ENCODE measurements at regions not wholly inside any gene's neighbourhood (a gene's known extent, or its start where the extent isn't known, plus 50 kb on each side); places are given as distances from the start of the nearest gene placed in this dataset.

DNA sequence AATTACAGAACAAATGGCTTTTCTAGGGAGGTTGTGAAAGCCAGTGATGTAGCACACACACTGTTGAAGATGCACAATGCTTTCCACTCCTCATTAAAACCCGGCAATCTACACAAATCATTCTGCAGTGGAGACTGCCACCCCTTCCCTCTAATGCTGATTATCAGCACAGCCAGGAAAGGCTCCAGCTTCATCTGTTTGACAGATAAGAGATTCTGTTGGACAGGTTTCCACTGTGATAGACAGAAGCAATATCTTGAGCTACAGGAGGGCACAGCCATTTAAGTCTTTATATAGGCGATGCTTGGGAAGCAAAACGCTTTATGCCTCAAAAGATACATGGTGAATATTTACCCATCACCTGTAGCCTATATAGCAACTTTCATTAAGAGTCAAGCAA lies 555.6 kb downstream of the GLRX3 start (continued):
- no peak for TF ChIP-seq EZH2phosphoT487 (IDR thresholded peaks at IDR 0.05; ENCODE audit: unreplicated experiment)
- no peak for TF ChIP-seq ZNF114 (CRISPR knock-in tag; IDR thresholded peaks at IDR 0.05)
- TF ChIP-seq, protein P1, sequence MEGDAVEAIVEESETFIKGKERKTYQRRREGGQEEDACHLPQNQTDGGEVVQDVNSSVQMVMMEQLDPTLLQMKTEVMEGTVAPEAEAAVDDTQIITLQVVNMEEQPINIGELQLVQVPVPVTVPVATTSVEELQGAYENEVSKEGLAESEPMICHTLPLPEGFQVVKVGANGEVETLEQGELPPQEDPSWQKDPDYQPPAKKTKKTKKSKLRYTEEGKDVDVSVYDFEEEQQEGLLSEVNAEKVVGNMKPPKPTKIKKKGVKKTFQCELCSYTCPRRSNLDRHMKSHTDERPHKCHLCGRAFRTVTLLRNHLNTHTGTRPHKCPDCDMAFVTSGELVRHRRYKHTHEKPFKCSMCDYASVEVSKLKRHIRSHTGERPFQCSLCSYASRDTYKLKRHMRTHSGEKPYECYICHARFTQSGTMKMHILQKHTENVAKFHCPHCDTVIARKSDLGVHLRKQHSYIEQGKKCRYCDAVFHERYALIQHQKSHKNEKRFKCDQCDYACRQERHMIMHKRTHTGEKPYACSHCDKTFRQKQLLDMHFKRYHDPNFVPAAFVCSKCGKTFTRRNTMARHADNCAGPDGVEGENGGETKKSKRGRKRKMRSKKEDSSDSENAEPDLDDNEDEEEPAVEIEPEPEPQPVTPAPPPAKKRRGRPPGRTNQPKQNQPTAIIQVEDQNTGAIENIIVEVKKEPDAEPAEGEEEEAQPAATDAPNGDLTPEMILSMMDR (conservative IDR thresholded peaks at IDR 0.05; ENCODE audit: low read depth in 2 of 2), result no peak

DNA sequence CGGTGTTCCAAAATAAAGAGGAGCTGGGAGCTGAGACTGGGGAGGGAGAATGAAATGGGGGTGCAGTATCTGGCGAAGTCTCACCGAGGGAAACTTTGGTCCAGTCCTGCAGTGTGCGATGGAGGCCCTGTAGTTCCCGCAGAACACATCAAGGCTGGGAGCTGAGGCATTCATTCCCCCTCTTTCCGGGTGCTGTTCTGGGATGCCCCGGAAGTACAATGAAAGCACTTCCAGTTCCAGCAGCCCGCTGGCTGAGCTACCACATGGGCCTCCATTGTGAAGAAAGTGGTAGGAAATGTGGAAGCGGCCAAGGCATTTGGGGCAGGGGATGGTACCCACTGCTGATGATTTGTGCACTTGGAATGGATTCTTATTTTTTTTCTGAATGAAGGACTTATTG lies 560.7 kb downstream of the GLRX3 start:
- Mint-ChIP-seq H3K27me3 (ENCODE audit: insufficient read depth, low read depth, poor library complexity) (no peaks in the 10 kb centered on the region), H3K4me1 (no peaks in the 10 kb centered on the region), H3K27ac (no peak overlapping the region), H3K4me3 (no peak overlapping the region), H3K36me3 (ENCODE audit: low read depth) (peaks cover 37% of the 10 kb centered on the region; the same call in 2 of the 3 replicates), H3K9me3 (peaks cover 92% of the 10 kb centered on the region)
- H3K4me2 ChIP-seq, result no peak overlapping the region
- H3K27me3 ChIP-seq (ENCODE audit: insufficient read depth), result no peaks in the 10 kb centered on the region
- no peaks in the 10 kb centered on the region for H3F3A ChIP-seq (replicated peaks; ENCODE audit: low read depth)
- no peaks in the 10 kb centered on the region for H3K9me2 ChIP-seq (ENCODE audit: insufficient read depth)
- no peaks in the 10 kb centered on the region for H3K79me2 ChIP-seq (replicated peaks; ENCODE audit: insufficient read depth)
- no peaks in the 10 kb centered on the region for H3K4me1 ChIP-seq (ENCODE audit: insufficient read depth)
- H3K36me3 ChIP-seq (ENCODE audit: insufficient read depth), result peaks cover 5% of the 10 kb centered on the region; the same call in 1 of the 2 replicates
- H4K20me1 ChIP-seq (replicated peaks; ENCODE audit: insufficient read depth), result no peaks in the 10 kb centered on the region
- TF ChIP-seq STAT1 (IDR thresholded peaks at IDR 0.05; ENCODE audit: unreplicated experiment) (no peak), NANOG (IDR thresholded peaks at IDR 0.05; ENCODE audit: borderline replicate concordance) (no peak), EZH2phosphoT487 (IDR thresholded peaks at IDR 0.05; ENCODE audit: unreplicated experiment) (no peak), CREB1 (CRISPR knock-in tag; IDR thresholded peaks at IDR 0.05; ENCODE audit: low read depth) (no peak), JUNB (IDR thresholded peaks at IDR 0.05; ENCODE audit: unreplicated experiment) (no peak), ZNF331 (CRISPR knock-in tag; IDR thresholded peaks at IDR 0.05; ENCODE audit: low read depth) (no peak), ZNF114 (CRISPR knock-in tag; IDR thresholded peaks at IDR 0.05) (no peak), POLR2AphosphoS5 (IDR thresholded peaks at IDR 0.05; ENCODE audit: low read depth) (no peak), EZH2 (IDR thresholded peaks at IDR 0.05; ENCODE audit: low read depth, unreplicated experiment) (no peak)
- TF ChIP-seq, protein P2, sequence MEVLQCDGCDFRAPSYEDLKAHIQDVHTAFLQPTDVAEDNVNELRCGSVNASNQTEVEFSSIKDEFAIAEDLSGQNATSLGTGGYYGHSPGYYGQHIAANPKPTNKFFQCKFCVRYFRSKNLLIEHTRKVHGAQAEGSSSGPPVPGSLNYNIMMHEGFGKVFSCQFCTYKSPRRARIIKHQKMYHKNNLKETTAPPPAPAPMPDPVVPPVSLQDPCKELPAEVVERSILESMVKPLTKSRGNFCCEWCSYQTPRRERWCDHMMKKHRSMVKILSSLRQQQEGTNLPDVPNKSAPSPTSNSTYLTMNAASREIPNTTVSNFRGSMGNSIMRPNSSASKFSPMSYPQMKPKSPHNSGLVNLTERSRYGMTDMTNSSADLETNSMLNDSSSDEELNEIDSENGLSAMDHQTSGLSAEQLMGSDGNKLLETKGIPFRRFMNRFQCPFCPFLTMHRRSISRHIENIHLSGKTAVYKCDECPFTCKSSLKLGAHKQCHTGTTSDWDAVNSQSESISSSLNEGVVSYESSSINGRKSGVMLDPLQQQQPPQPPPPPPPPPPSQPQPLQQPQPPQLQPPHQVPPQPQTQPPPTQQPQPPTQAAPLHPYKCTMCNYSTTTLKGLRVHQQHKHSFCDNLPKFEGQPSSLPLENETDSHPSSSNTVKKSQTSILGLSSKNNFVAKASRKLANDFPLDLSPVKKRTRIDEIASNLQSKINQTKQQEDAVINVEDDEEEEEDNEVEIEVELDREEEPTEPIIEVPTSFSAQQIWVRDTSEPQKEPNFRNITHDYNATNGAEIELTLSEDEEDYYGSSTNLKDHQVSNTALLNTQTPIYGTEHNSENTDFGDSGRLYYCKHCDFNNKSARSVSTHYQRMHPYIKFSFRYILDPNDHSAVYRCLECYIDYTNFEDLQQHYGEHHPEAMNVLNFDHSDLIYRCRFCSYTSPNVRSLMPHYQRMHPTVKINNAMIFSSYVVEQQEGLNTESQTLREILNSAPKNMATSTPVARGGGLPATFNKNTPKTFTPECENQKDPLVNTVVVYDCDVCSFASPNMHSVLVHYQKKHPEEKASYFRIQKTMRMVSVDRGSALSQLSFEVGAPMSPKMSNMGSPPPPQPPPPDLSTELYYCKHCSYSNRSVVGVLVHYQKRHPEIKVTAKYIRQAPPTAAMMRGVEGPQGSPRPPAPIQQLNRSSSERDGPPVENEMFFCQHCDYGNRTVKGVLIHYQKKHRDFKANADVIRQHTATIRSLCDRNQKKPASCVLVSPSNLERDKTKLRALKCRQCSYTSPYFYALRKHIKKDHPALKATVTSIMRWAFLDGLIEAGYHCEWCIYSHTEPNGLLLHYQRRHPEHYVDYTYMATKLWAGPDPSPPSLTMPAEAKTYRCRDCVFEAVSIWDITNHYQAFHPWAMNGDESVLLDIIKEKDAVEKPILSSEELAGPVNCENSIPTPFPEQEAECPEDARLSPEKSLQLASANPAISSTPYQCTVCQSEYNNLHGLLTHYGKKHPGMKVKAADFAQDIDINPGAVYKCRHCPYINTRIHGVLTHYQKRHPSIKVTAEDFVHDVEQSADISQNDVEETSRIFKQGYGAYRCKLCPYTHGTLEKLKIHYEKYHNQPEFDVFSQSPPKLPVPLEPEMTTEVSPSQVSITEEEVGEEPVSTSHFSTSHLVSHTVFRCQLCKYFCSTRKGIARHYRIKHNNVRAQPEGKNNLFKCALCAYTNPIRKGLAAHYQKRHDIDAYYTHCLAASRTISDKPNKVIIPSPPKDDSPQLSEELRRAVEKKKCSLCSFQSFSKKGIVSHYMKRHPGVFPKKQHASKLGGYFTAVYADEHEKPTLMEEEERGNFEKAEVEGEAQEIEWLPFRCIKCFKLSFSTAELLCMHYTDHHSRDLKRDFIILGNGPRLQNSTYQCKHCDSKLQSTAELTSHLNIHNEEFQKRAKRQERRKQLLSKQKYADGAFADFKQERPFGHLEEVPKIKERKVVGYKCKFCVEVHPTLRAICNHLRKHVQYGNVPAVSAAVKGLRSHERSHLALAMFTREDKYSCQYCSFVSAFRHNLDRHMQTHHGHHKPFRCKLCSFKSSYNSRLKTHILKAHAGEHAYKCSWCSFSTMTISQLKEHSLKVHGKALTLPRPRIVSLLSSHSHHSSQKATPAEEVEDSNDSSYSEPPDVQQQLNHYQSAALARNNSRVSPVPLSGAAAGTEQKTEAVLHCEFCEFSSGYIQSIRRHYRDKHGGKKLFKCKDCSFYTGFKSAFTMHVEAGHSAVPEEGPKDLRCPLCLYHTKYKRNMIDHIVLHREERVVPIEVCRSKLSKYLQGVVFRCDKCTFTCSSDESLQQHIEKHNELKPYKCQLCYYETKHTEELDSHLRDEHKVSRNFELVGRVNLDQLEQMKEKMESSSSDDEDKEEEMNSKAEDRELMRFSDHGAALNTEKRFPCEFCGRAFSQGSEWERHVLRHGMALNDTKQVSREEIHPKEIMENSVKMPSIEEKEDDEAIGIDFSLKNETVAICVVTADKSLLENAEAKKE (CRISPR knock-in tag; IDR thresholded peaks at IDR 0.05), result no peak
- TF ChIP-seq, protein P3, sequence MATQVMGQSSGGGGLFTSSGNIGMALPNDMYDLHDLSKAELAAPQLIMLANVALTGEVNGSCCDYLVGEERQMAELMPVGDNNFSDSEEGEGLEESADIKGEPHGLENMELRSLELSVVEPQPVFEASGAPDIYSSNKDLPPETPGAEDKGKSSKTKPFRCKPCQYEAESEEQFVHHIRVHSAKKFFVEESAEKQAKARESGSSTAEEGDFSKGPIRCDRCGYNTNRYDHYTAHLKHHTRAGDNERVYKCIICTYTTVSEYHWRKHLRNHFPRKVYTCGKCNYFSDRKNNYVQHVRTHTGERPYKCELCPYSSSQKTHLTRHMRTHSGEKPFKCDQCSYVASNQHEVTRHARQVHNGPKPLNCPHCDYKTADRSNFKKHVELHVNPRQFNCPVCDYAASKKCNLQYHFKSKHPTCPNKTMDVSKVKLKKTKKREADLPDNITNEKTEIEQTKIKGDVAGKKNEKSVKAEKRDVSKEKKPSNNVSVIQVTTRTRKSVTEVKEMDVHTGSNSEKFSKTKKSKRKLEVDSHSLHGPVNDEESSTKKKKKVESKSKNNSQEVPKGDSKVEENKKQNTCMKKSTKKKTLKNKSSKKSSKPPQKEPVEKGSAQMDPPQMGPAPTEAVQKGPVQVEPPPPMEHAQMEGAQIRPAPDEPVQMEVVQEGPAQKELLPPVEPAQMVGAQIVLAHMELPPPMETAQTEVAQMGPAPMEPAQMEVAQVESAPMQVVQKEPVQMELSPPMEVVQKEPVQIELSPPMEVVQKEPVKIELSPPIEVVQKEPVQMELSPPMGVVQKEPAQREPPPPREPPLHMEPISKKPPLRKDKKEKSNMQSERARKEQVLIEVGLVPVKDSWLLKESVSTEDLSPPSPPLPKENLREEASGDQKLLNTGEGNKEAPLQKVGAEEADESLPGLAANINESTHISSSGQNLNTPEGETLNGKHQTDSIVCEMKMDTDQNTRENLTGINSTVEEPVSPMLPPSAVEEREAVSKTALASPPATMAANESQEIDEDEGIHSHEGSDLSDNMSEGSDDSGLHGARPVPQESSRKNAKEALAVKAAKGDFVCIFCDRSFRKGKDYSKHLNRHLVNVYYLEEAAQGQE (IDR thresholded peaks at IDR 0.05; ENCODE audit: unreplicated experiment), result no peak
- TF ChIP-seq, protein P1 (conservative IDR thresholded peaks at IDR 0.05; ENCODE audit: low read depth in 2 of 2), result no peak
- H3K4me3 ChIP-seq, result no peak overlapping the region
- ATAC-seq (no peak), DNase-seq (ENCODE audit: low spot score) (no peak)
- H2AFZ ChIP-seq, result no peak overlapping the region
- H3K27ac ChIP-seq (ENCODE audit: low read depth), result no peak overlapping the region

Data from GM23338 (cell line).